ENCODE measurements at regions not wholly inside any gene's neighbourhood (a gene's known extent, or its start where the extent isn't known, plus 50 kb on each side); places are given as distances from the start of the nearest gene placed in this dataset.

DNA sequence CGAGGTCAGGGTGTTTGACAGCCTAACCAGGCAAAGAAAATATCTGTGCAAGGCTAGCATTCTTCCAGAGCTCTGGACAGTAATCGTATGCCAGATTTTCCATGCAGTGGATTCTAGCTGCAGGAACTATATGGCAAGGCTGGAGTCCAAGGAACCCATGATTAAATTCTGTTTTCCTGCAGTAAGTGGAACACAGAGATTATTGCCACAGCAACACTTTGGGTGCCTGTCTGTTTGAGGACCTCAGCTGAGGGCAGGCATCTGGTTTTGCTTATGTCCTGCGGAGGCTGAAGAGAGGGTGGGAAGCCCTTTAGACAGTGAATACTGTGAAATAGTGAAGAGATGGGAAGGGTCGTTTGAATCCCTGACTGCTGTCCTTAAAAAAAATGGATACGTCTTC is 104.4 kb downstream of the DAD1 start:
- no peak for TF ChIP-seq TAF1 (IDR thresholded peaks at IDR 0.05; ENCODE audit: low read depth)
- TF ChIP-seq EP300 (IDR thresholded peaks at IDR 0.05; ENCODE audit: borderline replicate concordance): no peak
- no peak for TF ChIP-seq EGR1 (IDR thresholded peaks at IDR 0.05)
- TF ChIP-seq YY1 (IDR thresholded peaks at IDR 0.05; ENCODE audit: low read depth): no peak
- TF ChIP-seq TEAD4 (IDR thresholded peaks at IDR 0.05): no peak
- no peak for TF ChIP-seq NFIC (IDR thresholded peaks at IDR 0.05)
- TF ChIP-seq, protein P1, sequence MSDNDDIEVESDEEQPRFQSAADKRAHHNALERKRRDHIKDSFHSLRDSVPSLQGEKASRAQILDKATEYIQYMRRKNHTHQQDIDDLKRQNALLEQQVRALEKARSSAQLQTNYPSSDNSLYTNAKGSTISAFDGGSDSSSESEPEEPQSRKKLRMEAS (IDR thresholded peaks at IDR 0.05): no peak
- TF ChIP-seq, protein P2, sequence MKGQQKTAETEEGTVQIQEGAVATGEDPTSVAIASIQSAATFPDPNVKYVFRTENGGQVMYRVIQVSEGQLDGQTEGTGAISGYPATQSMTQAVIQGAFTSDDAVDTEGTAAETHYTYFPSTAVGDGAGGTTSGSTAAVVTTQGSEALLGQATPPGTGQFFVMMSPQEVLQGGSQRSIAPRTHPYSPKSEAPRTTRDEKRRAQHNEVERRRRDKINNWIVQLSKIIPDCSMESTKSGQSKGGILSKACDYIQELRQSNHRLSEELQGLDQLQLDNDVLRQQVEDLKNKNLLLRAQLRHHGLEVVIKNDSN (IDR thresholded peaks at IDR 0.05): no peak
- TF ChIP-seq TCF12 (IDR thresholded peaks at IDR 0.05; ENCODE audit: low read depth): no peak
- no peak for TF ChIP-seq RAD21 (IDR thresholded peaks at IDR 0.05; ENCODE audit: low read depth)
- TF ChIP-seq CREB1 (IDR thresholded peaks at IDR 0.05; ENCODE audit: low read depth): no peak
- TF ChIP-seq, protein P3, sequence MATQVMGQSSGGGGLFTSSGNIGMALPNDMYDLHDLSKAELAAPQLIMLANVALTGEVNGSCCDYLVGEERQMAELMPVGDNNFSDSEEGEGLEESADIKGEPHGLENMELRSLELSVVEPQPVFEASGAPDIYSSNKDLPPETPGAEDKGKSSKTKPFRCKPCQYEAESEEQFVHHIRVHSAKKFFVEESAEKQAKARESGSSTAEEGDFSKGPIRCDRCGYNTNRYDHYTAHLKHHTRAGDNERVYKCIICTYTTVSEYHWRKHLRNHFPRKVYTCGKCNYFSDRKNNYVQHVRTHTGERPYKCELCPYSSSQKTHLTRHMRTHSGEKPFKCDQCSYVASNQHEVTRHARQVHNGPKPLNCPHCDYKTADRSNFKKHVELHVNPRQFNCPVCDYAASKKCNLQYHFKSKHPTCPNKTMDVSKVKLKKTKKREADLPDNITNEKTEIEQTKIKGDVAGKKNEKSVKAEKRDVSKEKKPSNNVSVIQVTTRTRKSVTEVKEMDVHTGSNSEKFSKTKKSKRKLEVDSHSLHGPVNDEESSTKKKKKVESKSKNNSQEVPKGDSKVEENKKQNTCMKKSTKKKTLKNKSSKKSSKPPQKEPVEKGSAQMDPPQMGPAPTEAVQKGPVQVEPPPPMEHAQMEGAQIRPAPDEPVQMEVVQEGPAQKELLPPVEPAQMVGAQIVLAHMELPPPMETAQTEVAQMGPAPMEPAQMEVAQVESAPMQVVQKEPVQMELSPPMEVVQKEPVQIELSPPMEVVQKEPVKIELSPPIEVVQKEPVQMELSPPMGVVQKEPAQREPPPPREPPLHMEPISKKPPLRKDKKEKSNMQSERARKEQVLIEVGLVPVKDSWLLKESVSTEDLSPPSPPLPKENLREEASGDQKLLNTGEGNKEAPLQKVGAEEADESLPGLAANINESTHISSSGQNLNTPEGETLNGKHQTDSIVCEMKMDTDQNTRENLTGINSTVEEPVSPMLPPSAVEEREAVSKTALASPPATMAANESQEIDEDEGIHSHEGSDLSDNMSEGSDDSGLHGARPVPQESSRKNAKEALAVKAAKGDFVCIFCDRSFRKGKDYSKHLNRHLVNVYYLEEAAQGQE (IDR thresholded peaks at IDR 0.05; ENCODE audit: low read depth): no peak
- TF ChIP-seq CEBPB (IDR thresholded peaks at IDR 0.05): no peak
- no peak for TF ChIP-seq FOXM1 (IDR thresholded peaks at IDR 0.05; ENCODE audit: borderline replicate concordance, low read depth)

DNA sequence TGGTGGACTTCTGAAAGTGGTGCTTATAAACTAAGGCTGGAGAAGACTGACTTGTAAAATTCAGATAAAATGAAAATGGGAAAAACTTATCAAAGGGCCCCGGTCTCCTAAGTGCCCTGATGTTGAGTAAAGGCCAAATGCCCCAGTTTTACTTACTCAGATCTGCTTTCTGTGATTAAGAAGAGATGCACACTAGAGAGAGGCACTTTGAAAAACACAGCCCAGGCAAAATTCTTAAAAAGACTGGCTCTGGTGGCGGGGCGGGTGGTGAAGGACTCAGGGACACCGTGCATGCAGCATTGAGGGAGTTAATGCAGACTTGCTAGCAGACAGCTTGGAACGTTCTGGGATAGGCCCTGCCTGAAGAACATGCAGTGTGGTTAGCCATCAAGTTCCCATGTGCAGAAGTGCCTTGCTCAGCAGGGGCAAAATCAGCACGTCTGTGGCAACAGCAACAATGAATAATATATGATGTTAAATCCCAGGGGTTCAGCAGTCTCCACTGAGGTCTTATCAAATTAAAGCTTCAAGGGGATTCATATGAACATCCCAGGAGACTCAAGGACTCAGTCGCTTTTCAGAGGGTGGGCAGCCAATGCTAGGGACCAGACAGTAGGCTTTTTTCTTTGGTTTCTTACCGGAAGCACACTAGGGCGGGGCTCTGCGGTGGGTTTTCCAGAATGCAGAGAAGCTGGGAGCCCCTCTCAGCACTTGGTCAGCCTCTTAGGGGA is 105.0 kb downstream of the DAD1 start:
- TF ChIP-seq, protein P3 (IDR thresholded peaks at IDR 0.05; ENCODE audit: low read depth): no peak
- TF ChIP-seq, protein P1 (IDR thresholded peaks at IDR 0.05): no peak
- TF ChIP-seq CEBPB (IDR thresholded peaks at IDR 0.05) (no peak), RAD21 (IDR thresholded peaks at IDR 0.05; ENCODE audit: low read depth) (no peak), CREB1 (IDR thresholded peaks at IDR 0.05; ENCODE audit: low read depth) (no peak), NFIC (IDR thresholded peaks at IDR 0.05) (no peak), ZBTB7A (IDR thresholded peaks at IDR 0.05; ENCODE audit: low read depth) (no peak), EP300 (IDR thresholded peaks at IDR 0.05; ENCODE audit: borderline replicate concordance) (no peak), TEAD4 (IDR thresholded peaks at IDR 0.05) (no peak), FOXM1 (IDR thresholded peaks at IDR 0.05; ENCODE audit: borderline replicate concordance, low read depth) (no peak), YY1 (IDR thresholded peaks at IDR 0.05; ENCODE audit: low read depth) (no peak), TCF12 (IDR thresholded peaks at IDR 0.05; ENCODE audit: low read depth) (no peak), EGR1 (IDR thresholded peaks at IDR 0.05) (no peak), TAF1 (IDR thresholded peaks at IDR 0.05; ENCODE audit: low read depth) (no peak)
- TF ChIP-seq, protein P2 (IDR thresholded peaks at IDR 0.05): no peak

DNA sequence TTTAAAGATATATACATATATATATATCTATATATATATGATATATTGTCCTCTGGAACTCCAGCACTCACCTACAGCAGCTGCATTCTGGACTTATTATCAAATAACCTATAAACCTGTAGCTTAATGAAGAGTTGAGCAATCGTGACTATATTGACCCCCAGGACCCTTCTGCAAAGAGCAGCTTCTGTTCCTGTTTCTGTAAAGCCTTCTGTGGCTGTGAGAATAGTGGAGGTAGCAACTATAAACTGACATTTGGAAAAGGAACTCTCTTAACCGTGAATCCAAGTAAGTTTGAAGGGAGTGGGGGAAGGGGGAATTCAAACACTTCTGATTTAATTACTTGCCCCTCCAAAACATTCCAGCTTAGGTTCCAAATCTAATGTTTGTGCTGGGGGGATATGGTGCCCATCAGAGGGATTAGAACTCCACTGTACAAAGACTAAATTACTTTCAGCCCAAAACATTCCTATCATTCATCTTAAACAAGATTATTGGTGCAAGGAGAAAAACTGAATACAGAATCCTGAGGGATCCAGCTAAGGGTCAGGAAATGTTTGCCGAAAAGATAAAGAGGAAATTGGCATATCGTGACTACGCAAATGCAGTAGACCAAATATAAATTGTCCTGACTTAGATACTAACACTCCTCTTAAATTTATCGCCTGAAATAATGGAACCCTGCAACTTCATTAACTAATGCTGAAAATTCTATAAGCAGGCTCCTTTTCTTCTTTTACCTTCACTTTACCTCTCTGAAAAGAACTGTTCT is 106.1 kb downstream of the DAD1 start:
- TF ChIP-seq TAF1 (IDR thresholded peaks at IDR 0.05; ENCODE audit: low read depth): no peak
- TF ChIP-seq, protein P2 (IDR thresholded peaks at IDR 0.05): no peak
- no peak for TF ChIP-seq ZBTB7A (IDR thresholded peaks at IDR 0.05; ENCODE audit: low read depth)
- TF ChIP-seq RAD21 (IDR thresholded peaks at IDR 0.05; ENCODE audit: low read depth): no peak
- no peak for TF ChIP-seq NFIC (IDR thresholded peaks at IDR 0.05)
- TF ChIP-seq FOXM1 (IDR thresholded peaks at IDR 0.05; ENCODE audit: borderline replicate concordance, low read depth): no peak
- no peak for TF ChIP-seq EGR1 (IDR thresholded peaks at IDR 0.05)
- no peak for TF ChIP-seq CEBPB (IDR thresholded peaks at IDR 0.05)
- no peak for TF ChIP-seq CREB1 (IDR thresholded peaks at IDR 0.05; ENCODE audit: low read depth)
- TF ChIP-seq TEAD4 (IDR thresholded peaks at IDR 0.05): no peak

DNA sequence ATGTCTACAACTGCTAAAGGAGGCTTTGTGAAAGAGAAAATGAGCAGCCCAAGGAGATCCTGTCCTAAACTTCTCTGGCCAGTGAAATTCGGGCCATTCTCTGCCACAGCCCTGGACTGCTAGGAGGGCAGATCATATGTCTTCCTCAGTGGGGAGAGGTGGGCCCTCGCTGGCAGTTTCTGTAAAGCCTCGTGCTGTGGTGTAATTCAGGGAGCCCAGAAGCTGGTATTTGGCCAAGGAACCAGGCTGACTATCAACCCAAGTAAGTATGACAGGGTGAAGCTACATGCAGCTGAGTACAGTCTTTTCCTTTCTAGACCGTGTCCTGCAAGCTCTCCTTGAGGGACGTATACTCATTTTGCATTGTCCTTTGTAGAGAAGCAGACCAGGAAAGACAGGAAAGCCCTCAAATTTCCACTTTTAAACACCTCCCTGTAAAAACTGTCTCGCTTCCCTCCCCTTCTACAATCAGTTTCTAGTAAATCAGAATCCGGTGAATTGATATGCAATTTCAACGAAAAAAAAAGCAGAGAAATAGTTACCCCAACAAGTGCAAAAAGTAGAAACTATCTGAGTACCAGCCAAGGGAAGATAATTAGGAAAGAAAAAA is 106.8 kb downstream of the DAD1 start:
- TF ChIP-seq, protein P3 (IDR thresholded peaks at IDR 0.05; ENCODE audit: low read depth): no peak
- TF ChIP-seq TAF1 (IDR thresholded peaks at IDR 0.05; ENCODE audit: low read depth): no peak
- TF ChIP-seq ZBTB7A (IDR thresholded peaks at IDR 0.05; ENCODE audit: low read depth): no peak
- no peak for TF ChIP-seq RAD21 (IDR thresholded peaks at IDR 0.05; ENCODE audit: low read depth)
- TF ChIP-seq FOXM1 (IDR thresholded peaks at IDR 0.05; ENCODE audit: borderline replicate concordance, low read depth): no peak
- TF ChIP-seq YY1 (IDR thresholded peaks at IDR 0.05; ENCODE audit: low read depth): no peak
- TF ChIP-seq NFIC (IDR thresholded peaks at IDR 0.05): no peak
